ENCODE measurements at regions not wholly inside any gene's neighbourhood (a gene's known extent, or its start where the extent isn't known, plus 50 kb on each side); places are given as distances from the start of the nearest gene placed in this dataset.

GRCh38 chr4:181827246-181827645 is 416.0 kb upstream of the TENM3 start:
- Histone ChIP-seq H3K4me2 (ENCODE audit: low read length, poor library complexity, severe bottlenecking) (no peak overlapping the region), H2BK5ac (ENCODE audit: low read depth, low read length, poor library complexity, severe bottlenecking) (no peak overlapping the region), H3K79me1 (replicated peaks; ENCODE audit: low read length, poor library complexity, severe bottlenecking) (no peaks in the 10 kb centered on the region), H3K14ac (ENCODE audit: low read length in 2 of 2) (no peak overlapping the region), H2AFZ (ENCODE audit: low read depth, low read length) (no peak overlapping the region), H4K91ac (ENCODE audit: low read length) (no peak overlapping the region), H3K4me1 (ENCODE audit: control insufficient read depth, insufficient read depth, low read depth, low read length) (peaks cover 1% of the 10 kb centered on the region), H3K36me3 (ENCODE audit: control insufficient read depth in 1 of 2, insufficient read depth in 2 of 2, low read depth in 1 of 2, low read length in 2 of 2) (no peaks in the 10 kb centered on the region), H3K4ac (ENCODE audit: low read depth in 1 of 2, low read length in 2 of 2) (no peak overlapping the region), H2BK12ac (ENCODE audit: low read length in 2 of 2) (no peak overlapping the region), H3K27me3 (ENCODE audit: control insufficient read depth in 1 of 2, insufficient read depth in 1 of 2, low read length in 2 of 2) (no peaks in the 10 kb centered on the region), H2AK5ac (ENCODE audit: low read length, severe bottlenecking) (no peak overlapping the region), H3K27ac (ENCODE audit: low read length, poor library complexity, severe bottlenecking) (no peak overlapping the region), H2BK15ac (ENCODE audit: low read depth, poor library complexity, severe bottlenecking) (no peak overlapping the region), H3K9ac (ENCODE audit: low read length) (no peak overlapping the region), H3K9me3 (ENCODE audit: control insufficient read depth, low read length) (no peaks in the 10 kb centered on the region), H4K8ac (ENCODE audit: low read length) (no peak overlapping the region), H3K18ac (ENCODE audit: low read depth in 1 of 2, low read length in 2 of 2) (no peak overlapping the region), H3K4me3 (ENCODE audit: insufficient read depth in 1 of 2, low read depth in 1 of 2, low read length in 2 of 2) (no peak overlapping the region), H3K23ac (ENCODE audit: low read length in 2 of 2) (no peak overlapping the region), H2BK120ac (ENCODE audit: low read depth, low read length) (no peak overlapping the region)
- 85% methylated on average over 9 of the region's 9 CpGs for WGBS
- no peak for DNase-seq

DNA sequence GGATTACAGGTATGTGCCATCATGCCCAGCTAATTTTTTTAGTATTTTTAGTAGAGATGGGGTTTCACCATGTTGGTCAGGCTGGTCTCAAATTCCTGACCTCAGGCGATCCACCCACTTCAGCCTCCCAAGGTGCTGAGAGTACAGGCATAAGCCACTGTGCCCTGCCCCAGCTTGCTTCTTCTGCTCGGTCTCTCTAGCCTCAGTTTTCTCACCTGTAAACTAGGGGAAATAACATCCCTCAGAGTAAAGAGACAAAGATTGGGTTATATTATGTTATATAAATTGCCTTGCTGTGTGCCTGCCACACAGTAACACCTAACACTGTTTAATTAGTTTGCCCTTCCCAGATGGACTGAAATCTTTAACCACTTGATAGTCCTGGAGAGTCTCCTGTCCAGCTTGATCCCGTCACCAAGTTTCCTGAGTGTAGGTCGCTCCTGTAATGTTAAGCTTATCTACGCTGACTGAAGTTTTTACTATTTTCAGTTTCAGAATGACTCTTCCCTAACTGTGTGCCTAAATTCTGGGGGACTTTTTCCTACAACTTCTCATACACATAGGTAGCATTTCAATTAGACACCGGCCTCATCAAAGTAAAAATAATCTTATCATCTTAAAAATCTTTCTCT is 412.7 kb upstream of the TENM3 start:
- H3K9ac ChIP-seq (ENCODE audit: low read length), result no peak overlapping the region
- 61% methylated on average over 4 of the region's 6 CpGs for WGBS
- H2BK15ac ChIP-seq (ENCODE audit: low read depth, poor library complexity, severe bottlenecking), result no peak overlapping the region
- H3K4ac ChIP-seq (ENCODE audit: low read depth in 1 of 2, low read length in 2 of 2), result no peak overlapping the region
- H3K4me3 ChIP-seq (ENCODE audit: insufficient read depth in 1 of 2, low read depth in 1 of 2, low read length in 2 of 2), result no peak overlapping the region
- no peak for DNase-seq
- no peaks in the 10 kb centered on the region for H3K79me1 ChIP-seq (replicated peaks; ENCODE audit: low read length, poor library complexity, severe bottlenecking)
- no peak overlapping the region for H2BK5ac ChIP-seq (ENCODE audit: low read depth, low read length, poor library complexity, severe bottlenecking)
- H3K9me3 ChIP-seq (ENCODE audit: control insufficient read depth, low read length), result no peaks in the 10 kb centered on the region
- no peak overlapping the region for H2BK12ac ChIP-seq (ENCODE audit: low read length in 2 of 2)
- H4K8ac ChIP-seq (ENCODE audit: low read length), result no peak overlapping the region
- no peak overlapping the region for H3K4me2 ChIP-seq (ENCODE audit: low read length, poor library complexity, severe bottlenecking)
- no peak overlapping the region for H3K14ac ChIP-seq (ENCODE audit: low read length in 2 of 2)
- H2AK5ac ChIP-seq (ENCODE audit: low read length, severe bottlenecking), result no peak overlapping the region
- peaks cover 1% of the 10 kb centered on the region for H3K4me1 ChIP-seq (ENCODE audit: control insufficient read depth, insufficient read depth, low read depth, low read length)
- H3K36me3 ChIP-seq (ENCODE audit: control insufficient read depth in 1 of 2, insufficient read depth in 2 of 2, low read depth in 1 of 2, low read length in 2 of 2), result no peaks in the 10 kb centered on the region
- H3K23ac ChIP-seq (ENCODE audit: low read length in 2 of 2), result no peak overlapping the region
- H2BK120ac ChIP-seq (ENCODE audit: low read depth, low read length), result no peak overlapping the region
- H3K18ac ChIP-seq (ENCODE audit: low read depth in 1 of 2, low read length in 2 of 2), result no peak overlapping the region
- no peak overlapping the region for H2AFZ ChIP-seq (ENCODE audit: low read depth, low read length)
- no peaks in the 10 kb centered on the region for H3K27me3 ChIP-seq (ENCODE audit: control insufficient read depth in 1 of 2, insufficient read depth in 1 of 2, low read length in 2 of 2)
- H4K91ac ChIP-seq (ENCODE audit: low read length), result no peak overlapping the region
- H3K27ac ChIP-seq (ENCODE audit: low read length, poor library complexity, severe bottlenecking), result no peak overlapping the region

DNA sequence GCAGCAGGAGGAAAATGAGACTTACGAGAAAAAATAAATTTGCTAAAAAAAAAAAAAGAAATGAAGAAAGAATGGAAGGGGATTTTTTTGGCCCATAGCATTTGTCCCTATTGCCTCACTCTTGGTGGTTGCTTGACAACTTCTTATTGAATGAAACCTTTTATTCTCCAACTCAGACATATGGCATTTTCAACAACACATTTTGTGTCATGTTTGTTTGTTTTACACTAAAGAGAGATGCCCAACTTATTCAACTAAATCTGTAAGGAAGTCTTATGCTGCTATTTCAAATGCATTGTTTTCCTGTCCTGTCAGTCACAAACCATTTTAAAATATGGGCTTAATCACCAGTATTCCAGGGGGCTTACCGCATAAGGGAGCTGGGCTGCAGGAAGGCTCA is 409.1 kb upstream of the TENM3 start:
- H2BK15ac ChIP-seq (ENCODE audit: low read depth, poor library complexity, severe bottlenecking), result no peak overlapping the region
- H3K4me1 ChIP-seq (ENCODE audit: control insufficient read depth, insufficient read depth, low read depth, low read length), result no peaks in the 10 kb centered on the region
- H2BK120ac ChIP-seq (ENCODE audit: low read depth, low read length), result no peak overlapping the region
- no peak overlapping the region for H3K9ac ChIP-seq (ENCODE audit: low read length)
- no peak overlapping the region for H2BK12ac ChIP-seq (ENCODE audit: low read length in 2 of 2)
- H3K4me3 ChIP-seq (ENCODE audit: insufficient read depth in 1 of 2, low read depth in 1 of 2, low read length in 2 of 2), result no peak overlapping the region
- H3K79me1 ChIP-seq (replicated peaks; ENCODE audit: low read length, poor library complexity, severe bottlenecking), result no peaks in the 10 kb centered on the region
- no peak overlapping the region for H3K27ac ChIP-seq (ENCODE audit: low read length, poor library complexity, severe bottlenecking)
- H2BK5ac ChIP-seq (ENCODE audit: low read depth, low read length, poor library complexity, severe bottlenecking), result no peak overlapping the region
- no peak overlapping the region for H2AFZ ChIP-seq (ENCODE audit: low read depth, low read length)
- H3K4ac ChIP-seq (ENCODE audit: low read depth in 1 of 2, low read length in 2 of 2), result no peak overlapping the region
- no peak overlapping the region for H3K14ac ChIP-seq (ENCODE audit: low read length in 2 of 2)
- H3K4me2 ChIP-seq (ENCODE audit: low read length, poor library complexity, severe bottlenecking), result no peak overlapping the region
- H4K8ac ChIP-seq (ENCODE audit: low read length), result no peak overlapping the region
- no peak overlapping the region for H4K91ac ChIP-seq (ENCODE audit: low read length)
- H3K18ac ChIP-seq (ENCODE audit: low read depth in 1 of 2, low read length in 2 of 2), result no peak overlapping the region
- no peaks in the 10 kb centered on the region for H3K36me3 ChIP-seq (ENCODE audit: control insufficient read depth in 1 of 2, insufficient read depth in 2 of 2, low read depth in 1 of 2, low read length in 2 of 2)
- 88% methylated on average over 2 of the region's 2 CpGs for WGBS
- no peak overlapping the region for H3K23ac ChIP-seq (ENCODE audit: low read length in 2 of 2)
- no peaks in the 10 kb centered on the region for H3K27me3 ChIP-seq (ENCODE audit: control insufficient read depth in 1 of 2, insufficient read depth in 1 of 2, low read length in 2 of 2)
- no peaks in the 10 kb centered on the region for H3K9me3 ChIP-seq (ENCODE audit: control insufficient read depth, low read length)
- no peak overlapping the region for H2AK5ac ChIP-seq (ENCODE audit: low read length, severe bottlenecking)
- no peak for DNase-seq

GRCh38 chr4:181835348-181835747 is 407.9 kb upstream of the TENM3 start:
- no peak overlapping the region for H3K4me2 ChIP-seq (ENCODE audit: low read length, poor library complexity, severe bottlenecking)
- WGBS, result 71% methylated on average over 4 of the region's 5 CpGs
- H3K14ac ChIP-seq (ENCODE audit: low read length in 2 of 2), result no peak overlapping the region
- DNase-seq, result no peak
- no peak overlapping the region for H2BK5ac ChIP-seq (ENCODE audit: low read depth, low read length, poor library complexity, severe bottlenecking)
- H3K4ac ChIP-seq (ENCODE audit: low read depth in 1 of 2, low read length in 2 of 2), result no peak overlapping the region
- H3K4me3 ChIP-seq (ENCODE audit: insufficient read depth in 1 of 2, low read depth in 1 of 2, low read length in 2 of 2), result no peak overlapping the region
- no peak overlapping the region for H3K23ac ChIP-seq (ENCODE audit: low read length in 2 of 2)
- no peak overlapping the region for H3K9ac ChIP-seq (ENCODE audit: low read length)
- no peak overlapping the region for H3K27ac ChIP-seq (ENCODE audit: low read length, poor library complexity, severe bottlenecking)
- H3K27me3 ChIP-seq (ENCODE audit: control insufficient read depth in 1 of 2, insufficient read depth in 1 of 2, low read length in 2 of 2), result no peaks in the 10 kb centered on the region
- no peak overlapping the region for H4K8ac ChIP-seq (ENCODE audit: low read length)
- H3K79me1 ChIP-seq (replicated peaks; ENCODE audit: low read length, poor library complexity, severe bottlenecking), result no peaks in the 10 kb centered on the region
- no peak overlapping the region for H2AK5ac ChIP-seq (ENCODE audit: low read length, severe bottlenecking)
- H3K36me3 ChIP-seq (ENCODE audit: control insufficient read depth in 1 of 2, insufficient read depth in 2 of 2, low read depth in 1 of 2, low read length in 2 of 2), result no peaks in the 10 kb centered on the region
- H3K18ac ChIP-seq (ENCODE audit: low read depth in 1 of 2, low read length in 2 of 2), result no peak overlapping the region
- H2BK120ac ChIP-seq (ENCODE audit: low read depth, low read length), result no peak overlapping the region
- H3K9me3 ChIP-seq (ENCODE audit: control insufficient read depth, low read length), result no peaks in the 10 kb centered on the region
- no peaks in the 10 kb centered on the region for H3K4me1 ChIP-seq (ENCODE audit: control insufficient read depth, insufficient read depth, low read depth, low read length)
- H4K91ac ChIP-seq (ENCODE audit: low read length), result no peak overlapping the region
- H2BK12ac ChIP-seq (ENCODE audit: low read length in 2 of 2), result no peak overlapping the region
- H2AFZ ChIP-seq (ENCODE audit: low read depth, low read length), result no peak overlapping the region
- H2BK15ac ChIP-seq (ENCODE audit: low read depth, poor library complexity, severe bottlenecking), result no peak overlapping the region

All from mesenchymal stem cell (in vitro differentiated cells and primary cell).